NCI-H2081 (cell line): ENCODE measurements at regions not wholly inside any gene's neighbourhood (a gene's known extent, or its start where the extent isn't known, plus 50 kb on each side); places are given as distances from the start of the nearest gene placed in this dataset.
A peak's percentile ranks its signal among the peaks of the same experiment; 100 is the strongest.
"Not testable (repeated sequence)": the region's sequence is repeated elsewhere in the genome, so short reads cannot be mapped to it uniquely, and the experiment has no call there.

ENCODE experiments used
- DNase-seq, 2 experiments: peaks; one replicate each; lab custom pipeline; 2025; lab: John Stamatoyannopoulos, UW

DNA sequence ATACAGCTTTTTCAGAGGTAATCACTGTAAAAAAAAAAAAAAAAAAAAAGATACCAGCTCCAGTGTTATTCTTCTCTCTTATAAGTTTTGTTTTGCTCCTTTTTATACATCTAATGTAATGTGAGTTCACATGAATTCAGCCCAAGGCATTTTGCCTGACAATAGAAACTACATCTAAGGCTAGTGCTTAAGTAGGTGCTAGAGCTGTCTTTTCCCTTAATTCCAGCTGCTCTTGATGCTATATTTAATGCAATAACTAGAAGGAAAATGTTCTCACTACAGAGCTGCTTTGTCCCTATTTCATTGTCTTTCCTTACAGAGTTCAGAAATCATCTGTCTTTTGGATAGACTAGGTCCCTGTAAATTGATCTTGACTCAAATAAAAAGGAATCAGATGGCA, 150.1 kb downstream of the NAA11 start:
- DNase-seq: no peak

DNA sequence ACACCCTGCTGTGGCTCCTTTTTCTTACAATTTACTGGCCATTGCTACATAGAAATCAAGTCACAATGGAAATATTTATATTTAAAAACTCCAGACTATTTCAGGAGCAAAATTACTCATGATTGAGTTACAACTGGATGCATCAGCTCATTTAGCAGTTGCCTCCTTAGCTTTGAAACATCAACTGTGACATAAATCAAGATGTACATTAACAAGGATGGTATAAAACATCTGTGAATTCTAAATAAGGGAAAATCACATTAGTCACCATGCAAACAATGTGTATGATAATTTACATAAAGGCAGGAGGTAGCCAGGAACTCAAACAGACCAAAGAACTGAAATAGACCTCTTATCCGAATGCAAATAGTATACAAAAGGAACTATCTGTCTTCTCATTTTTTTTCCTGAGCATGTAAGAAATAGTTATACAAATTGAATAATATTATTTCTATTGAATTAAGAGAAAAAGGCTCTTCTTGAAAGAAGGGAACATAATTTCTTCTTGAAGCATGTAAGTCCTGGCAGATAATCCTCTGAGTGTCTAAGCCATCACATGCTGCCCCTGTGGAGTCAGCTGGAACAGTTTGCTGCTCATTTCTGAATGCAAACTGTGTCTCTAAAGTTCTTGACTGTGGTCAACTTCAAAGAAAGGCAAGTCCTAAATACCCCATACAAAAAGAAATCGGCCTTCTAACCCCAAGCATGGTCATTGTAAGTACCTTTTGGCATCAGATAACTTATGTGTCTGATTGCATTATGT, 151.2 kb downstream of the NAA11 start:
- peak in 1 of 2 experiments; percentile 28 for DNase-seq

DNA sequence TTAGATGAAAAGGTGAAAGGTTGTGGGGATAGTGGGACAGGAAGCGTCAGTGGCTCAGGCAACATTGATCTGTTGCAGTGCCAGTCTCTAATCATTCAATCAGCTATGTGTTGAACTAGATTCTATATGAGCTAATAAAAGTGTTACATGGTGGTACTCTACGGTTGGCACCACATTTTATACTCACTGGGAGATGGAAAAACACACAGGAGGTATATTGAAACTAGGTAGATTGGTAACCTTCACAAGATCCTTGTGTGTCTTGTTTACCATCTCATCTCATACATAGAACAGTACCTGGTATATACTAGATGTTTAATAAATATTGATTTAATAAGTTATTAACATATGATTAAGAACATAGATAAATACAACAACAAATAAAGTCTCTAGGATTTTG, 152.7 kb downstream of the NAA11 start:
- no peak for DNase-seq

DNA sequence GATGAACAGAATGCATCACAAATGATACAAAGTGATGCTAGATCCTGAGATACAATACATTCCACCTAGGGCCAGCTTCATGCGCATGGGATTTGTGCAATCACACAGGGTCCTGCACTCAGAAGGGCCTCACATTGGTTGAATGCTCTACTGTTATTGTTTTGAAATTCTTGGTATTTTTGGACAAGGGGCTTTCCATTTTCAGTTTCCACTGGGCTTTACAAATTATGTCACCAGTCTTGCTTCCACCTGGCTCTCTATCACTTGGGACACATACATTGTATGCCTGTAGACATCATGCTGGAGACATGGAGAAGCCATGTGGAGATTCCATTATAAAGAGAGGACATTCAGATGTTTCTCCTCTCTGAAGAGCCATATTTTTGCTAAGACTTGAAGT, 155.8 kb downstream of the NAA11 start:
- no peak for DNase-seq

DNA sequence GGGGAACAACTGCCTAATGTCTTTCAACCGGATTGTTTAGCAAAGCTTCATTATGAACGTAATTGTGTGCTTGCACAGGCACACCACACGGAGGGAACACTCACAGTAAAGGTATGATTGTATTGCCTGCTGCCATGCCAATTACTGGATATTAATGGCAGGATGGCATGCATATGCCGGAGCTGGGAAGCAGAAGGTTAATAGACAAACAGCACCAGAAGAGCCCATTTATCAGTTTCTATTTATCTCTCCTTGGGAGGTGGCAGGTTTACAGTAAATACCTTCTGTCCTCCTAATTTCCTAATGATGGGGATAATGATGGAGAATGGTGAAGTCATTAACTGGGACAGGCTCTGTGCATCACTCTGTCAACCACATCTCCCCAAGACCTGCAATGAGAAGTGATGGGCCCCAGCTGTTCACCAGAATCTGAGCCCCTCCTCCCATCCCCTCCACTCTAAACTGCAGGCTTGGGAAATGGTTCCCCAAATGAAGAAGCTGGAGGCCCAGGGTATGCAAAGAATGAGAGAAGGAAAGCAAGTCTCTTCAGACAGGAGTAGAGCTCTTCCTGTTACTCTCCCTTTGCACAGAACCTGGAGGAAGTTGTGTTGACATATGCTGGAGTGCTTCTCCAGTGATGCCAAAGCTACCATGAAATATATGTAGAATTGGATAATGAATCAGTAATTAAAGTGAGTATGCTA, 160.8 kb downstream of the NAA11 start:
- DNase-seq: peak; percentile 62 to 85

DNA sequence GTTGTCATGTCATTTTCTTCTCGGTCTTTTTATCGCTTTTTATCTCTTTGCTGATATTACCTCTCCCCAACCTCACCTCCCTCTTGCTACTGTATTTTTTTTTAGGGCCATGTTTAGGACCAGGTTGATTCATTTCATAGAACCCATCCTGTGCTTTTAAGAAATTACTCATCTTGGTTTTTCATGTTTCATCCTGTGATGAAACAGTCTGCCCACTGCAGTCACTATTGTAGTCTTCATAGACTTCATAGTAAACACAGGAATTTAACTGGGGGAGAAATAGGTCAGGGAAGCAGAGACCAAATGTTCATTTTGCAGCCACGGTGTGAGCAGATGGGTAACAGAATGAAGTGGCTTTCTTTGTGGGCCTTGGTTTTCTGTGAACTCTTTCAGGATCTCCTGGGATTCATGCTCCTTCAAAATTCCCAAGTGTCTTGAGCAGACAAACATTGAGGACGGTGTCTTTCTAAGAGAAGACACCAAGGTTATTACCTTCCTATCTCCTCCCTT, 161.8 kb downstream of the NAA11 start:
- DNase-seq: no peak

DNA sequence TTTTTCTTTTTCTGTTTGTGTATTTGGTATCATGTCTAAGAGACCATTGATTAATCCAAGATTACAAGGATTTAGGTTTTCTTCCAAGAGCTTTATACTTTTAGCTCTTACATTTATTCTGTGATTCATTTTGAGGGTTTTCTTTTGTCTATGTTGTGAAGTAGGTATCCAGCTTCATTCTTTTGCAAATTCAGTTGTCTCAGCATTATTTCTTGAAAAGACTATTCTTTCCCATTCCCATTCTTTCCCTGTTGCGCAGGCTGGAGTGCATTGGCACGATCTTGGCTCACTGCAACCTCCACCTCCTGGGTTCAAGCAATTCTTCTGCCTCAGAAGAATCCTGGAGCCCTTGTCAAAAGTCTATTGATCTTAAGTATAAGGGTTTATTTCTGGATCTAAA, 164.9 kb downstream of the NAA11 start:
- DNase-seq: no peak

DNA sequence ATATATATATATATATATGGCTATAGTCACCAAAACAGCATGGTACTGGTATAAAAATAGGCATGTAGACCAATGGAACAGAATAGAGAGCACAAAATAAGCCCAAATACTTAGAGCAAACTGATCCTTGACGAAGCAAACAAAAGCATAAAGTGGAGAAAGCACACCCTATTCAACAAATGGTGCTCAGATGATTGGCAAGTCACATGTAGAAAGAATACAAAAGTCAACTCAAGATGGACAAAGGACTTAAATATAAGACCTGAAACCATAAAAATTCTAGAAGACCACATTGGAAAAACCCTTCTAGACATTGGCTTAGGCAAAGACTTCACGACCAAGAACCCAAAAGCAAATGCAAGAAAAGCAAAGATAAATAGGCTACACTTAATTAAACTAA, 167.2 kb downstream of the NAA11 start:
- DNase-seq: not testable (repeated sequence)

DNA sequence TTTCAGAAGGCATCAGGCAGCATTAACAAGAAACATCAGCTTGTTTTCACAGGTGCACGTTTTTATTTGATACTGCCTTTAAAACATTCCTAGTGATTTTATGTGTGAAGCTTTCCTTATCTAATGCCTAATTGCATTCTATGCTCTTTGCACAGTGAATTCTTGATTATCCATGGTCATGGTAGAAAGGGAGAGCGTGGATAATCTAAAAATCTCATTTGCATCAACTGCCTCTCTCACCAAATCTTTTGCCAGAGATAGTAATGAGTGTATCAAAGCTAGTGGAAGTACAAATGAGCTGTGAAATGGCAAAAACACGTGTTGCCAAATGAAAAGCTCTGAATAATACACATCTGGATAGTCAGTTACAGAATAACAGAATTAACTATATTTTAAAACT, 170.5 kb downstream of the NAA11 start:
- DNase-seq: no peak

DNA sequence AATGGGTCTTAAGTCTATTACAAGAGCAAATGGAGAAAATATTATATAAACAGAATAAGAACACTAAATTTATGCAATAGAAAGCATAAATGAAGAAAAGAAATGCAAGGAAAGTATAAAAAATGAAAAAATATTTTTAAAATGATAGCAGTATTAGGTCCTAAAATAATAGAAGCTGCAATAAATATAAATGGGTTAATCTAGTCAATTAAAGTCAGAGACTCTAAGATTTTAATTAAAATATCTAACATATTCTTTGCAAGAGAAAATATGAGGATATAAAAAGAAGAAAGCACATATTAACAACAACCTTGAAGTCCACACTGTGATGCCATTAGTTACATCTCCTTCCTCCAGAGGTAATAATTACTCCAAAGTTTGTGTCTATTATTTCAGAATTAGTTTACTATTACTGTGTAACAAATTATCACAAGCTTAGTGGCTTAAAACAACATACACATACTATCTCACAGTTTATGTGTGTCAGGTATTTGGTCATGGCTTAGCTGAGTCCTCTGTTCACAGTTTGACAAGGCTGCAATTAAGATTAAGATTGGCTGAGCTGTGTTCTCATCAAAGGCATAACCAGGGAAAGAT, 174.9 kb downstream of the NAA11 start:
- no peak for DNase-seq

DNA sequence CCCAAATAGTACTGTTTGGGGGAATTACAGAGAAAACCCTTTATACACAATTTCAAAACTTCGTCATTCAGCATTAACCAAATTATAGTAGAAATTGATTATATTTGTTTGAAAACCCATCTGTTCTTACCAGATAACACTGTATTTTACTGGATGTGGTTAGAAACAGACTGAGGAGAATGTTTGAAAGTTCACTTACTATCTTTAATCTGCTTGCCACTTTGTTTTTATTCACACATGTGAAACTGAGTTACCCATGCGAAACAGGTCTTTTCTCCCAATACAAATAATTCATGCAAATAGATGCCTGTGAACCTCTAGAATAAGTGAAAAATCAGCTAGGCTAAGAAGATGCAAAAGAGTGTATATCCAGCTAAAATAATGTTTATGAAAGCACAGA, 177.5 kb downstream of the NAA11 start:
- no peak for DNase-seq

DNA sequence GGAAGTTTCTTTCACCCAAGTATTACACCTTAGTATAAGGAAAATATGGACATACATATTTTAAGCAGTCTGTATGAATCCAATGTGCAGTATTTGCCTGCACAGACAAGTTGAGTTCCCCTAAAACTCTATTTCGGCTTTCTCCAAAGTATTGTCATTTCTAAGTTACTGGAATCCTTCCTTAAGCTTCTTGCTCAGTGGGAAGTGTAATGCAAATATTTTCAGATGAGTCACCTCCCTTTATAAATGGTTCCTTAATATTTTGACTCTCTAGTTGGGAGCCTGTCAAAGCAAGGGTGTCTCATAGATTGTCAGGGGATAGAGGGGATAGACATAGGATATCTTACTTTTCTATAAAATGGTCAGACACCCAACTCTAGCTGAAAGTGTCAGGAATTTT, 178.6 kb downstream of the NAA11 start:
- DNase-seq: no peak

DNA sequence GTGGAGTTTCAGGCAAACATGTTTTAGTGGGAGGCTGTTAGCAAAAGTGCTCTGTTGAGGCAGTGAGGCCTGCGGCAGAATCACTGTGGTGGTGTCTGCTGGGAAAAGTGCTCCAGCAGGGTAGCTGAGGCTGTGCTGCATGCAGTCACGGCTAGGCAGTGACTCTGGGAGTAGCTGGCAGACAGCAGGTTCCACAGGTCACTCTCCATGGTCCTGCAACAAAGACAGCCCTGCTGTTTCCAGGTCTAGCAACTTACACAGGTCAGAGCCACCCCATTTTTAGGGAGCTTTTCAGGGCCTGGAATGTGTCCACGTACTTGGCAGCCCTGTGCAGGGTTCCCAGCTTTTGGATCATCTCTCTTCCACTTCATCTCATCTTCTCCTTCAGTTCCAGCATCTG, 184.3 kb downstream of the NAA11 start:
- no peak for DNase-seq

DNA sequence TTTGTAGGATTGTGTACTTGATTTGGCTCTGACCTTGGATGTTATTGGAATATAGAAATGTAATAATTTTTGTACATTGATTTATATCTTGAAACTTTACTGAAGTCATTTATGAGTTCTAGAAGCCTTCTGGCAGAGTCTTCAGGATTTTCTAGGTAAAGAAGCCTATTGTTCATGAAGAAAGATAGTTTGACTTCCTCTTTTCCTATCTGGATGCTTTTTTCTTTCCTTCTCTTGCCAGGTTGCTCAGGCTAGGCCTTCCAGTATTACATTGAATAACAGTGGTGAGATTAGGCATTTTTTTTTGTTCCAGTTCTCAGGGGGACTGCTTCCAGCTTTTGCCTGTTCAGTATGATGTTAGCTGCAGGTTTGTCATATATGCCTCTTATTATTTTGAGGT, 191.1 kb downstream of the NAA11 start:
- DNase-seq: no peak

DNA sequence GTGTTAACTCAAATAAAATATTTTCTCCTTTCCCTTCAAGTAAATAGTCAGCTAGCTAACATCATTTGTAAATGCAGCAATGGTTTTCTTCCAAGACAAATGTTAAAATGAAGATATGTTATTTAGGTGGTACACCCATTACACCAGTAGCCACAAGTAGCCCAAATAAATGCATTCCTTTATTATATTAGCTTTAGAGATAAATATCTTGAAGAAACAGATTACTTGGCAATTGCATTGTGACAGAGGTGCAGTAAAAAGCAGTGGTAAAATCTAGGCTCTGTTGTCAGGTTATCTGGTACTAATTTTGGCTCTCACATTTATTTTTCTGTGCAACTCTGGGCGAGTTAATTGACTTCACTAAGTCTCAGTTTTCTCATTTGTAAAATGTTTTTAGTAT, 193.0 kb downstream of the NAA11 start:
- no peak for DNase-seq

DNA sequence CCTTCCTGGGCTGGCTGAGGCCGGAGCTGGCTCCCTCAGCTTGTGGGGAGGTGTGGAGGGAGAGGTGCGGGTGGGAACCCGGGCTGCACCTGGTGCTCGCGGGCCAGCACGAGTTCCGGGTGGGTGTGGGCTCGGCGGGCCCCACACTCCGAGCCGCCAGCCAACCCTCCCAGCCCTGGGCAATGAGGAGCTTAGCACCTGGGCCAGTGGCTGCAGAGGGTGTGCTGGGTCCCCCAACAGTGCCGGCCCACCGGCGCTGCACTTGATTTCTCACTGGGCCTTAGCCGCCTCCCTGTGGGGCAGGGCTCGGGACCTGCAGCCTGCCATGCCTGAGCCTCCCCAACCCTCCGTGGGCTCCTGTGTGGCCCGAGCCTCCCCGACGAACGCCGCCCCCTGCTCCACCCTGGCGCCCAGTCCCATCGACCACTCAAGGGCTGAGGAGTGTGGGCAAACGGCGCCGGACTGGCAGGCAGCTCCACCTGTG, 182.7 kb upstream of the PAQR3 start:
- DNase-seq: no peak

DNA sequence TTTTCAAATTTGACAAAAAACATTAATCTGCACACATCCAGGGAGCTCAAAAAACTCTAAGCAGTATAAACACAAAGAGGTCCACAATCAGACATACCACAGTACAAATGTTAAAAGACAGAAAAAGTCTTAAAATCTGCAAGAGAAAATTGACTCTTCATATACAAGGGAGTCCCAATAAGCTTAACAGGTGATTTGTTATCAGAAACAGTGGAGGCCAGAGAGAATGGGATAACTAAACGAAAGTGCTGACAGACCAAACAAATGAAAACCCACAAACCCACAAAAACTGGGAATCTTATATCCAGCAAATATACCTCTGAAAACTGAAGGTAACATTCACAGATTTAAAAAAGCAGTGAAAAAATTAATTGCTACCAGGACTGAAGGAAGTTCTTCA, 182.0 kb upstream of the PAQR3 start:
- no peak for DNase-seq

DNA sequence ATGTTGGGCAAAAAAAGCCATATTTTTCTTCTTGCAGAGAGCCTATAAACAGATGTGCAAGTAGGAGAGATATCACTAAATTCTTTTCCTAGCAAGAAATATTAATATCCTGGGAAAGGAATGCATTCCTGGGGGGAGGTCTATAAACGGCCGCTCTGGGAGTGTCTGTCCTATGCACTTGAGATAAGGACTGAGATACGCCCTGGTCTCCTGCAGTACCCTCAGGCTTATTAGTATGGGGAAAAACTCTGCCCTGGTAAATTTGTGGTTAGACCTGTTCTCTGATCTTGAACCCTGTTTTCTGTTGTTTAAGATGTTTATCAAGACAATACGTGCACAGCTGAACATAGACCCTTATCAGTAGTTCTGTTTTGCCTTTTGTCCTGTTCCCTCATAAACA, 177.8 kb upstream of the PAQR3 start:
- not testable (repeated sequence) for DNase-seq

DNA sequence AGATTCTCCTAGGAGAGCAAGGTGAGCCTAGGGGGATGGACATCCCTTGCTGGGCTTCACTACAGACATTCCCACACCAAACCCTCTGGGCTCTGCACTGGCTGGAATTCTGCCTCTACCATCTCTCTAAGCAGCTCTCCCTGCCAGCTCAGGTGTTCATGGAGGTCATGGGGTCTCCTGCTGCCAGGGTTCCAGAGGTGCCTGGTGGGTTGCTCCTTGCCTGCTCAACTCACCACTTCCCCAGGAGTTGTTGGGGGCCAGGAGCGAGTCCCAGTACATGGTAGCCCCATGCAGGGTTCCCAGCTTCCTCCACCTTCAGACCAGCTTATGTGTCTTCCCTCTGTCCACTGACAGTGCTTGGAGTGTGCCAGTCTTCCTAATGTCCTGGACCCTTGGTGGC, 167.8 kb upstream of the PAQR3 start:
- DNase-seq: no peak

DNA sequence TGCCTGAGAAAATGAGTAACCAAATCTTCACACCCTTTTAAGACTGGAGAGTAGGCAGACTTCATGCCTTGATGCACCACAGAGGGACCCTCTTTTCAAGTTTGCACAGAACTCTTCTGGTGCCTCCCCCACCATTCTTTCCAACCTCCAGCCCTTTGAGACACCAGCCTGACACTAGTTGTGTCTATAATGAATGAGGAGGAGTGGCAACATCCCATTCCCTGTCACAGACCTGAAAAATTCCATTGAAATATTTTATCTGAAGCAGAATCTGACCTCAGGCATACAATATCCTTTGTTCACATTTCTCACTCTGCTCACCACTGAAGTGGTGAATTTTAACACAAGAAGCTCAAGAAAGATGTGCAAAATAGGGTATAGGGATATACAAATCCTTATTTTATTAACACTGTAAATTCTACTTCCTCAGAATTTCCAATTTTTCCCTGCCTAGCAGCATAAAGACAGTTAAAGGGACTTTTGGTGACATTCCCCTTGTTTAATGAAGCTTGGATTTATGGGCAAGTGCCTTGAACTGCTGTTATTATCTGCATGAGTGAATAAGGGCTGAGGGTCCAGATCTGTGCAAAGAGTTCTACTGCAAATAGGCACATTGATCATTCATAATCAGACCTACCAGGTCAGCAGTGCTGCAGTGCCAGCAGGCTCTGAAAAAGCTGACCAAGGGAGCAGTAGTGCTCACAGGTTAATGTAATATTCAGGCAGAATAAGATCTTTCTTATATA, 149.9 kb upstream of the PAQR3 start:
- no peak for DNase-seq

DNA sequence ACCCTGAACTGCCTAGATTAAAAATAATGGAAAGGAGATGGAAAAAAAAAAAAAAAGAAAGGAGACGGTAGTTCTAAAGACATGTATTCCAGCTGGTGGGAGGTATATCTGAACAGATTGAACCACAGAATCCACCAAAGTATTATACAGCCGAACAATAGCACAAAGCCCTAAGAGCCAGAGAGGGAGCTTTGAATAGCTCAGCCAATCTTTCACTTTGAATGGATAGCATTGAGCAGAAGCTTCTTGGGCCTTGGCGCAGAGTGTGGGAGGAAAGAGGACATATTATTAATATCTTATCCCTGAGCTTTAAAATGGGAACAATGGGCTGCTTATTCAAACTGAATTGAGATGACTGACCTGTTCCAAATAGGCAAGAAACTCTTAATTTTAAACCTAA, 147.8 kb upstream of the PAQR3 start:
- DNase-seq: no peak

DNA sequence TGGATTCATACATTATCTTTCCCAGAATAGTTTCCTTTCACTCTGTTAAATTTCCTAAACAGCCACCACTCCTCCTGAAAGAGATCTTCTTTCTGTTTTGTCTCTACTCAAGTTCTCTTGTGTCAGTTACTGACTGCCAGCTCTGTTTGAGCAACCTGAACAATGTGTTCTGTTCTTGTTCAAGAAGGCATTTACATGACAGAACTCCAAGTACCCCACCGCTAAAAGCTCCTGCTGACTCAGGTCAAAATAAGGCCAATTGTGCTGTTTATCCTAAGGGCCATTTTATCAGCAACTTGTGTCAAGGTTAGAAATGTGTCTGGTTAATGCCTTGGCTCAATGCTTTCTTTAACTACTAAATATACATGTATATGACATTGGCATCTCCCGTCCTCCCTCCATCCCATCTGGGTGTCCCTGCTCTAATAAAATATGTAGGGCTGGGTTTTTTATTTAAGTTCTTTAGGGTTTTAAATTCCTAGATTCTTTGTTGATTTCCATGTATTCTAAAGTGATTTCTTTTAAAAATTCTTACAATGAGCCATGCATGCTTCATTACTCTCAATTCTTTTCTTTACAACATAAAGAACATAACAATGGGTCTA, 144.3 kb upstream of the PAQR3 start:
- no peak for DNase-seq
